Ascending aorta (tissue), 2 donors: ENCODE measurements at regions not wholly inside any gene's neighbourhood (a gene's known extent, or its start where the extent isn't known, plus 50 kb on each side); places are given as distances from the start of the nearest gene placed in this dataset.

ENCODE experiments used
- DNase-seq, 2 donors: peaks; one replicate each; pipeline ENCODE4 v3.0.0-alpha.2; 2019; ENCODE audit warnings: low spot score in 2 of 2
- H3K27ac ChIP-seq, 2 donors: fragments of 200-600 bp; sonication (generic); one replicate each; pipeline ENCODE4 v1.5.1; 2016 to 2017; ENCODE audit warnings: mild to moderate bottlenecking in 1 of 2
- H3K27me3 ChIP-seq: fragments of 200-600 bp; sonication (generic); one replicate; pipeline ENCODE4 v1.5.1; 2017
- H3K36me3 ChIP-seq, 2 donors: fragments of 200-600 bp; sonication (generic); one replicate each; pipeline ENCODE4 v1.5.1; 2016
- H3K4me1 ChIP-seq, 2 donors: fragments of 200-600 bp; sonication (generic); one replicate each; pipeline ENCODE4 v1.5.1; 2016 to 2017; ENCODE audit warnings: mild to moderate bottlenecking in 1 of 2
- H3K4me3 ChIP-seq, 2 donors: fragments of 200-600 bp; sonication (generic); one replicate each; pipeline ENCODE4 v1.5.1; 2016 to 2017; ENCODE audit warnings: mild to moderate bottlenecking in 1 of 2
- H3K9me3 ChIP-seq, 2 donors: fragments of 200-600 bp; sonication (generic); one replicate each; pipeline ENCODE4 v1.5.1; 2016
- CTCF ChIP-seq, 3 experiments: fragments of 200-600 bp in 2 of 3; fragments of 450-650 bp in 1 of 3; sonication (generic) in 2 of 3; IDR thresholded peaks; one replicate each; pipeline ENCODE4 v1.5.1; 2016 to 2019; ENCODE audit warnings: antibody characterized with exemption in 3 of 3, mild to moderate bottlenecking in 1 of 3, moderate library complexity in 1 of 3
- intact Hi-C: fragments of 100-400 bp; cut with DNase I; formaldehyde crosslinking; loops from one replicate; pipeline ENCODE4 v1.15.1; 2023

- no peaks in the 10 kb centered on the region for H3K36me3 ChIP-seq
- H3K4me3 ChIP-seq: no peak overlapping the region
- H3K27ac ChIP-seq: no peak overlapping the region
- H3K4me1 ChIP-seq: peaks cover 0 to 11% of the 10 kb centered on the region in 2 donors
- TF ChIP-seq CTCF (IDR thresholded peaks at IDR 0.05): no peak
- intact Hi-C loops: no loop called here
- no peaks in the 10 kb centered on the region for H3K27me3 ChIP-seq
- H3K9me3 ChIP-seq: no peaks in the 10 kb centered on the region
- DNase-seq: no peak
Observed at GRCh38 chr4:188266386-188266785, 127.1 kb downstream of the TRIML1 start.

GRCh38 chr4:188268131-188268908, 129.1 kb downstream of the TRIML1 start:
- TF ChIP-seq CTCF (IDR thresholded peaks at IDR 0.05): no peak
- intact Hi-C loops: no loop called here

GRCh38 chr4:188270273-188271069, 131.2 kb downstream of the TRIML1 start:
- no peak for TF ChIP-seq CTCF (IDR thresholded peaks at IDR 0.05)
- no peaks in the 10 kb centered on the region for H3K4me1 ChIP-seq
- H3K27ac ChIP-seq: no peak overlapping the region
- no peaks in the 10 kb centered on the region for H3K27me3 ChIP-seq
- no peaks in the 10 kb centered on the region for H3K36me3 ChIP-seq
- DNase-seq: no peak
- intact Hi-C loops: no loop called here
- H3K9me3 ChIP-seq: no peaks in the 10 kb centered on the region
- no peak overlapping the region for H3K4me3 ChIP-seq

More at GRCh38 chr4:188268131-188268908, 129.1 kb downstream of the TRIML1 start:
- H3K4me3 ChIP-seq: no peak overlapping the region
- no peaks in the 10 kb centered on the region for H3K9me3 ChIP-seq
- H3K27ac ChIP-seq: no peak overlapping the region
- H3K4me1 ChIP-seq: peaks cover 0 to 2% of the 10 kb centered on the region in 2 donors
- H3K36me3 ChIP-seq: no peaks in the 10 kb centered on the region
- no peak for DNase-seq
- H3K27me3 ChIP-seq: no peaks in the 10 kb centered on the region

- TF ChIP-seq CTCF (IDR thresholded peaks at IDR 0.05): no peak
- Histone ChIP-seq H3K27ac (no peak overlapping the region), H3K4me3 (no peak overlapping the region), H3K4me1 (no peaks in the 10 kb centered on the region), H3K27me3 (no peaks in the 10 kb centered on the region), H3K36me3 (no peaks in the 10 kb centered on the region), H3K9me3 (no peaks in the 10 kb centered on the region)
- intact Hi-C loops: no loop called here
- DNase-seq: no peak
Observed at GRCh38 chr4:188275686-188276085, 136.4 kb downstream of the TRIML1 start.

GRCh38 chr4:188279184-188279583, 139.9 kb downstream of the TRIML1 start:
- no peak overlapping the region for H3K4me3 ChIP-seq
- no peaks in the 10 kb centered on the region for H3K9me3 ChIP-seq
- no peak for TF ChIP-seq CTCF (IDR thresholded peaks at IDR 0.05)
- H3K27me3 ChIP-seq: no peaks in the 10 kb centered on the region
- no peak for DNase-seq
- H3K27ac ChIP-seq: no peak overlapping the region
- no peaks in the 10 kb centered on the region for H3K4me1 ChIP-seq
- no peaks in the 10 kb centered on the region for H3K36me3 ChIP-seq
- intact Hi-C loops: no loop called here
